NB4 (cell line): ENCODE measurements at regions not wholly inside any gene's neighbourhood (a gene's known extent, or its start where the extent isn't known, plus 50 kb on each side); places are given as distances from the start of the nearest gene placed in this dataset.

ENCODE experiments used
- DNase-seq: peaks from one replicate; pipeline ENCODE4 v3.0.0; 2010; ENCODE audit warnings: low read depth
- H3K4me3 ChIP-seq: one replicate; pipeline ENCODE4 v1.5.1; 2011; ENCODE audit warnings: mild to moderate bottlenecking, low read depth, low read length, moderate library complexity
- MAX ChIP-seq: IDR thresholded peaks from 2 replicates; pipeline ENCODE4 v1.6.1; 2011; ENCODE audit warnings: low read depth, low read length
- MYC ChIP-seq: IDR thresholded peaks from 2 replicates; pipeline ENCODE4 v1.6.1; 2011; ENCODE audit warnings: low read depth, low read length
- POLR2A ChIP-seq: IDR thresholded peaks from 2 replicates; pipeline ENCODE4 v1.6.1; 2011; ENCODE audit warnings: mild to moderate bottlenecking; ENCODE audit not compliant: insufficient read length; ENCODE audit errors: extremely low read depth
- TF ChIP-seq, protein P1 (sequence below): IDR thresholded peaks from one replicate; pipeline ENCODE4 v1.5.1; 2012; ENCODE audit warnings: low read depth, low read length

DNA sequence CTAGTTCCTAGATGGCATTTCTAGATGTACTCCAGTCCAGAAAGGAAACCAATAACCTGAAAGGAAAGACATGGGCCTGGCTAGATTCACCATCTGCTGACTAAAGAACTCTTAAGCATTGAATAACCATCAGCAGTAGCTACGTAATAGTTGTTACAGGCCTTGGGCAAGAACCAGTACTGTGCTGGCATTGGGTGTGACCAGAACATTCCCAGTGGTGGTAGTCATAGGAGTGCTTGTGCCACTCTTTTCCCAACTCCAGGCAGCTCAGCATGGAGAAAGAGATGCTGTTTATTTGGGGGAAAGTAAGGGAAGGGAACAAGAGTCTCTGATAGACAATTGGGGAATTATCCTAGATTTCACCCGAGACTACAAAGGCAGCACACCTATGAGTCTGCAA lies 333.3 kb downstream of the SLC16A7 start:
- TF ChIP-seq MAX (no peak), POLR2A (no peak), MYC (no peak)
- TF ChIP-seq, protein P1, sequence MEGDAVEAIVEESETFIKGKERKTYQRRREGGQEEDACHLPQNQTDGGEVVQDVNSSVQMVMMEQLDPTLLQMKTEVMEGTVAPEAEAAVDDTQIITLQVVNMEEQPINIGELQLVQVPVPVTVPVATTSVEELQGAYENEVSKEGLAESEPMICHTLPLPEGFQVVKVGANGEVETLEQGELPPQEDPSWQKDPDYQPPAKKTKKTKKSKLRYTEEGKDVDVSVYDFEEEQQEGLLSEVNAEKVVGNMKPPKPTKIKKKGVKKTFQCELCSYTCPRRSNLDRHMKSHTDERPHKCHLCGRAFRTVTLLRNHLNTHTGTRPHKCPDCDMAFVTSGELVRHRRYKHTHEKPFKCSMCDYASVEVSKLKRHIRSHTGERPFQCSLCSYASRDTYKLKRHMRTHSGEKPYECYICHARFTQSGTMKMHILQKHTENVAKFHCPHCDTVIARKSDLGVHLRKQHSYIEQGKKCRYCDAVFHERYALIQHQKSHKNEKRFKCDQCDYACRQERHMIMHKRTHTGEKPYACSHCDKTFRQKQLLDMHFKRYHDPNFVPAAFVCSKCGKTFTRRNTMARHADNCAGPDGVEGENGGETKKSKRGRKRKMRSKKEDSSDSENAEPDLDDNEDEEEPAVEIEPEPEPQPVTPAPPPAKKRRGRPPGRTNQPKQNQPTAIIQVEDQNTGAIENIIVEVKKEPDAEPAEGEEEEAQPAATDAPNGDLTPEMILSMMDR = no peak
- H3K4me3 ChIP-seq = no peak overlapping the region
- no peak for DNase-seq

GRCh38 chr12:59934486-59934885 lies 338.7 kb downstream of the SLC16A7 start:
- TF ChIP-seq MYC (no peak), POLR2A (no peak), MAX (no peak)
- TF ChIP-seq, protein P1 = no peak
- H3K4me3 ChIP-seq = no peak overlapping the region
- DNase-seq = no peak

- TF ChIP-seq MAX (no peak), MYC (no peak)
Measured at GRCh38 chr12:59936534-59936933, 340.7 kb downstream of the SLC16A7 start.

DNA sequence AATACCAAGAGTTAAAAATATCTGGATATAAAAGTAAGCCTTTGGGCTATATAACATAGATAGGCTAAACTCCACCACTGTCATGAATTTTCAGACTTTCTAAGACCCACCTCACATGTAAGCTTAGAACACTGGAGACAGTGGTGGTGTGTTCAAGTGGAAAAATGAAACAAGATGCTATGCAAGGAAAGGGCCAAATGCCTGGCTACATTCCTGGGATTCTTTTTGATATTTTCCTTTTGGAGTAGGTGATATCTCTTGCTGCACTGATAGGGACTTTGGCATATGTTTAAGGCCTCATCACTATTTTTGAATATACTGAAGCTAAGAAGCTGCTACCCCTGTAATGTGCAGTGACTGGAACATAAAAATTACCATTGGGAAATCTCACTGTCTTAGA lies 341.3 kb downstream of the SLC16A7 start:
- DNase-seq = no peak
- no peak for TF ChIP-seq POLR2A
- TF ChIP-seq, protein P1 = no peak
- no peak for TF ChIP-seq MYC
- H3K4me3 ChIP-seq = no peak overlapping the region

More at GRCh38 chr12:59936534-59936933, 340.7 kb downstream of the SLC16A7 start:
- DNase-seq = no peak
- no peak overlapping the region for H3K4me3 ChIP-seq

GRCh38 chr12:59938190-59938962 lies 342.5 kb downstream of the SLC16A7 start:
- TF ChIP-seq MYC (no peak), MAX (no peak), POLR2A (no peak)
- TF ChIP-seq, protein P1 = no peak
- no peak for DNase-seq
- H3K4me3 ChIP-seq = no peak overlapping the region

- no peak overlapping the region for H3K4me3 ChIP-seq
- no peak for DNase-seq
- TF ChIP-seq MAX (no peak), POLR2A (no peak), MYC (no peak)
- TF ChIP-seq, protein P1 = no peak
Measured at GRCh38 chr12:59940631-59941342, 345.0 kb downstream of the SLC16A7 start.
